Activated naive CD8-positive, alpha-beta T cell treated with anti-CD3 and anti-CD28 coated beads, Interleukin-2, amount 50 U/mL, for 16 hours (primary cell): ENCODE measurements at regions not wholly inside any gene's neighbourhood (a gene's known extent, or its start where the extent isn't known, plus 50 kb on each side); places are given as distances from the start of the nearest gene placed in this dataset.
"Not testable (repeated sequence)": the region's sequence is repeated elsewhere in the genome, so short reads cannot be mapped to it uniquely, and the experiment has no call there.

ENCODE experiments used
- DNase-seq: peaks from one replicate; pipeline ENCODE4 v3.0.0-alpha.2; 2020; ENCODE audit warnings: low read depth, low spot score

DNA sequence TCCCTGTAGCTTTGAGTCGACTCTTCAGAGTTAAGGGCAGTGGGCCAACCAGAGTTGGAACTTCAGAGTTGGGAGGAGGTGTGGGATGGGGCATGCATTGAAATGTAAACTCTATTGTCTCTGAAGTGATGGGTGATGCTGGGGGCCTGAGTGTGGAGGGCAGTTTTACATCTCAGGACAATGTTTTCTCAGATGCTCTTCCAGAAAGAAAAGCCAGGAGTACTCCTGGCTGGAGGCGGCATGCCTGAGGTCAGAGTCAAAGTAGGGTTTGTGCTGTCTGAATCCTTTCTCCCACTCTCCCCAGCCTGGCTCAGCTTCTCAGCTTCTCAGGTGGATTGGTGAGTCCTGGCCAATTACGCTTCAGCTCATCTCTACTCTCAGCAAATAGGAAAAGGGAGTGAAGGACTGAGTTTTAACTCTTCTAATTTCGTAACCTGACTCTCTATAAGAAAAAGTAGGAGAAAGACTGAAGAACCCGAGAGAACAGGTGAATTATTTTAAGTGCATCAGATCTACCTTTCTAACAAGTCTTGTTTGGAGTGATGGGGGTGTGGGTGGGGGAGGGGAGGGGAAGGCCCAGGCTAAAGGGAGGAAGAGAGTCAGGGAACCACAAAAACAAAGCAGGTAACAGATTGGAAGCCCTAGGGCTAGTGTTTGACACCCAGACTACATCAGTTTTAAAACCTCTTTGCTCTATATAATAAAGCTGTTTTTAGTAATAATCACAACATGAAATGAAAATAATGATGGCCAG is 107.5 kb upstream of the PELI1 start:
- DNase-seq, result no peak

DNA sequence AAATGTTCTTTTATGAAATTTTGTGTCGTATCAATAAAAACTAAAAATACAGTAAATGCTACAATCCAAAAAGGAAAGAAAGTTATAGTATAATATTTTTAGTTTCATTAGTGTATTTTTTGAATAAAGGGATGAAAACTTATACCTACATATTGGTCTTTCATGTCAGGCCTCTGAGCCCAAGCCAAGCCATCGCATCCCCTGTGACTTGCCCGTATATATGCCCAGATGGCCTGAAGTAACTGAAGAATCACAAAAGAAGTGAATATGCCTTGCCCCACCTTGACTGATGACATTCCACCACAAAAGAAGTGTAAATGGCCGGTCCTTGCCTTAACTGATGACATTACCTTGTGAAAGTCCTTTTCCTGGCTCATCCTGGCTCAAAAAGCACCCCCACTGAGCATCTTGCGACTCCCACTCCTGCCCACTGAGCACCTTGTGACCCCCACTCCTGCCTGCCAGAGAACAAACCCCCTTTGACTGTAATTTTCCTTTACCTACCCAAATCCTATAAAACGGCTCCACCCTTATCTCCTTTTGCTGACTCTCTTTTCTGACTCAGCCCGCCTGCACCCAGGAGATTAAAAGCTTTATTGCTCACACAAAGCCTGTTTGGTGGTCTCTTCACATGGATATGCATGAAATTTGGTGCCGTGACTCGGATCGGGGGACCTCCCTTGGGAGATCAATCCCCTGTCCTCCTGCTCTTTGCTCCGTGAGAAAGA is 108.2 kb upstream of the PELI1 start:
- not testable (repeated sequence) for DNase-seq

DNA sequence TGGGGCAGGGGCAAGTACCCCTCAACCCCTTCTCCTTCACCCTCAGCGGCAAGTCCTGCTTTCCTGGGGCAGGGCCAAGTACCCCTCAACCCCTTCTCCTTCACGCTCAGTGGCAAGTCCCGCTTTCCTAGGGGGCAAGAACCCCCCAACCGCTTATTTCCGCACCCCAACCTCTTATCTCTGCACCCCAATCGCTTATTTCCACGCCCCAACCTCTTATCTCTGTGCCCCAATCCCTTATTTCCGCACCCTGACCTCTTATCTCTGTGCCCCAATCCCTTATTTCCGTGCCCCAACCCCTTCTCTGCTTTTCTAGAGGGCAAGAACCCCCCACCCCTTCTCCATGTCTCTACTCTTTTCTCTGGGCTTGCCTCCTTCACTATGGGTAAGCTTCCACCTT is 109.2 kb upstream of the PELI1 start:
- not testable (repeated sequence) for DNase-seq

DNA sequence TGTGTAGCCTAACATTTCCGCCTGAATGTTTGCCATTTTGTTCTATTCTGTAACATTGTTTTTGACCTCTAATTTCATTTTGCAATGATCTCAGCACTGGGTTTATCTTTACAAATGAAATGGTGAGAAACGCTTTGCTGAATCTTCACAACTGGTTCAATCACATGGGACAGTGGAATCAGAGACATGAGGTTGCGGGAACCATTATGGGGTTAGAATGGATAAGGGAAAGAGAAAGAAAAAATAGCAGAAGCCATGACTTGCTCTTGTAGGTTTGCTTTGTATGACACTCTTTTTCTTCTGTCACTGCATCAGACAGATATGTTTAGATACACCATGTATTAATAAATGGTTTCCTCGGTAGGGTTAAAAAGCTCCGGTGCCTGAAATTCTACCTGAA is 114.3 kb upstream of the PELI1 start:
- DNase-seq, result no peak

DNA sequence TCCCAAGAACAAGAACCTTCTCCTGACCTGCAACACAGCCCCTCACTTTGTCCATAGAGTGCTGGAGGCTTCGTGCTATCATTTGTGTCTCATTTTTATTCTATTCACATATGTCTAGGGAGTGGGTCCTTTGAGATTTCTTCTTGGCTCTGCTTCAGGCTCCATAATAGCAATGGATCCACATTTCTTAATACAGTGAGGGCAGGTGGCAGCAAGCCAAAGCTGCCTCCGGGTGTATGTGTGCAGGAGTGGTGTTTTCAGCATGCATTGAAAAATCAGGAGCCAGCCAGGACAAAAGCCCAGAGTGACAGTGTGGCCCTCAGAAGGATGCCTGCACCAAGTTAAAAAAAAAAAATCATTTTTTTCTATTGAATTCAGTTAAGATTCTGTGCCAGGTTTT is 115.1 kb upstream of the PELI1 start:
- no peak for DNase-seq

DNA sequence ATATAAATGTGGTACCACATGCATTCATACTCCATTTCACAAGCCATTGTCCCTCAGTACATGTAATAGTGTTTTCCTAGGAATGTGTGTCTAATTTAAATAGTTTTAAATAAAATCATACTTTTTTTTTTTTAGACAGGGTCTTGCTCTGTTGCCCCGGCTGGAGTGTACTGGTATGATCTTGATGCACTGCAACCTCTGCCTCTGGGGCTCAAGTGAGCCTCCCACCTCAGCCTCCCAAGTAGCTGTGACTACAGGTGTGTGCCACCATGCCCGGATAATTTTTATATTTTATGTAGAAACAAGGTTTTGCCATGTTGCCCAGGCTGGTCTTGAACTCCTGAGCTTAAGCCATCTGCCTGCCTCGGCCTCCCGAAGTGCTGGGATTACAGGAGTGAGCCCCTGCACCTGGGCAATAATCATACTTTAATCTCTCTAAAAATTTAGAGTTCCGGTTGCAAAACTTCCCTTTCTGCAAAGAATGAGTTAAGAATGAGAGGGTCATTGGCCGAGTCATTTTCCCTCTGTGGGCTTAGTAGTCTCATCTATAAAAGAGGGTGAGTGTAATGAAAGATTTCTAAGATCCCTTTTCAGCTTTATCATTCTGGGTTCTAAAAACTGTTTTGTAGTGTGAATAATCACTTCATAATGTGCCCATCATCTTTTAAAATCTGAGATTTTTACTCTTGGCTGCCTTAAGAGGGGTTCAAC is 116.0 kb upstream of the PELI1 start:
- DNase-seq, result no peak

DNA sequence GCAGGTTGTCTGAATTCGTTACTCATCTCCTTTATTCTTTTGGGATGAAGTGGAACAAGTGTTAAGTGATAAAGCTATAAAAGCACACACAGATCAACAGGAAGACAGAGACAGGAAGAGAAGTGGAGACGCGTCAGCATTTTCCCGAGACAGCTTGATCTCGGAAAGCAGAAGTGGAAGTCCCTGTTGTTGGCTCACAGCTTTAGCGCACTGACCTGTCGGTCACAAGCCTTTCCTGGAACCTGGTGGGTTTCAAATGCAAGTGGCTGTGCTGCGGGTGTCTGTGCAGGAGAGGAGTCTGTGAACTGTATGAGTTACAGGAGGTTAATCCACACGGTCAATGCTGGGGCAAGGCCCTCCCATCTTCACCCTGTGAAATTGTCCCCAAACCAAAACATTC is 116.6 kb upstream of the PELI1 start:
- no peak for DNase-seq

DNA sequence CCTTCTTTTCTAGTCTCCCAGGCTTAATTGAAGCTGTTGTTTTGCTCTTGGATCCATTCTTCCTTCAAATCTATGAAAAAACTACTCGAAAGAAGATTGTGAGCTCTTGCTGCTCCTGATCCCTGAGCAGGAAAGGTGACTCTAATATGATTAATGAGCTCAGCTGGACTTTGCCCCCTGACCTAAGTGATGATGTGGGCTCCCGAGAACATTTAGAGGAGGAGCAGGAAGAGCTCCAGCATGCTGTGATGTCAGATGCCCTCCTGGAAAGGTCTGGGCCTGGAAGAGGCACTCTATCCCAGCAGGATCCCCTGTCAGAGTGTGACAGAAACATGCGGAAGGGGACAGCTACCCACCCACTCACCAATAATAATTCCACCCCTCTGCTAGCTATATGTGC is 117.9 kb upstream of the PELI1 start:
- no peak for DNase-seq

DNA sequence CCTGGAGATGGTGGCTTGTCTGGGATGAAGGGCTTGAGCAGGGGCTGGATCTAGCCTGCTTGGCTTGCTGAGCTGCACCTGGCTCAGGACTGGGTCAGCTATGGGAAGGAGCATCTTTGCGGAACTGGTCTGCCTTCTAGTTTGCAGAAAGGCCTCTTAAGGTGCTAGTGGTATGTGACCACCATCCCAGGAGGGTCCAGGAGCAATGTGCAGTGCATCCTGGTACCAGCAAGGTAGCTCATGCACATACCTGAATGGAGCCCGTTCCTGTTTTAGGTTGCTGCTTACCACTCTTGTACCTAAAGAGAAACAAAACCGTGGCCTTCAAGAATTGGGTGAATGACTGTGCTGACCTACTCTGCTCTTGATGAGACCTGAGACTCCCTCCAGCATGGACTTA is 118.6 kb upstream of the PELI1 start:
- no peak for DNase-seq

DNA sequence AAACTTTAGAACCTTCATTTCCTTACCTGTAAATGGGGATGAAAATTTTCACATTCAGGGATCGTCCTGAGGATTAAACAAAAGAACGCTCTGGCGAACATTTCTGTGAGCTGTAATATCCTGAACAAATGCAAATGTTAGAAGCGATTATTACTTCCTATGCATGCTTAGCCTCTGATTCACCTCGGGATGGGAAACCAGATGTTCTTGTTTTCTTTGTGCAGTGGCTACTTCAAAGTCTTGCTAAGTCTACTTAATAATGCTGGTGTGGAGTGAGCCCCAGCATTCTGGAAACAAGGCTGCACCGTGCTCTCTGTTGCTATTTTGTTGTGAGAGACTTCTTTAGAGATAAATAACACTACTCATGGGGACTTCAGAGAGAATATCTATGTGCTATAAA is 119.1 kb upstream of the PELI1 start:
- no peak for DNase-seq

DNA sequence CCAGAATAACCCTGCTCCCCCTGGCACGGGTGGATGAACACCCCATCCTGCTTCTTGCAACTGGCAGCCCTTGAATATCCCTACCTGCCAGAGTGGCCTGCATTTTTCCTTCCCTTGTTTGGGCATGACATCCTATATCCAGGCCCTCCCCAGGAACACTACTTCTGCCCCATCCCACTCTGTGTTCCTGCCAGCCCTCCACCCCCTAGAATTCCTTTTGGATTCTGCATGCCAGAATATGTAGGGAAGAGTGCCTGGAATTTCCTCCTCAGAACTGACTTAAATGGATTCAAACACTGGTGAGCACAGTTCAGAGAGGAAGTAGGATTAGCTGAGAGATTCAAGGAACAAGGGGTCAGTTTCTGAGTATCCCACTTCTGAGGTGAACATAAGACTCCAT is 123.5 kb upstream of the PELI1 start:
- DNase-seq, result no peak

DNA sequence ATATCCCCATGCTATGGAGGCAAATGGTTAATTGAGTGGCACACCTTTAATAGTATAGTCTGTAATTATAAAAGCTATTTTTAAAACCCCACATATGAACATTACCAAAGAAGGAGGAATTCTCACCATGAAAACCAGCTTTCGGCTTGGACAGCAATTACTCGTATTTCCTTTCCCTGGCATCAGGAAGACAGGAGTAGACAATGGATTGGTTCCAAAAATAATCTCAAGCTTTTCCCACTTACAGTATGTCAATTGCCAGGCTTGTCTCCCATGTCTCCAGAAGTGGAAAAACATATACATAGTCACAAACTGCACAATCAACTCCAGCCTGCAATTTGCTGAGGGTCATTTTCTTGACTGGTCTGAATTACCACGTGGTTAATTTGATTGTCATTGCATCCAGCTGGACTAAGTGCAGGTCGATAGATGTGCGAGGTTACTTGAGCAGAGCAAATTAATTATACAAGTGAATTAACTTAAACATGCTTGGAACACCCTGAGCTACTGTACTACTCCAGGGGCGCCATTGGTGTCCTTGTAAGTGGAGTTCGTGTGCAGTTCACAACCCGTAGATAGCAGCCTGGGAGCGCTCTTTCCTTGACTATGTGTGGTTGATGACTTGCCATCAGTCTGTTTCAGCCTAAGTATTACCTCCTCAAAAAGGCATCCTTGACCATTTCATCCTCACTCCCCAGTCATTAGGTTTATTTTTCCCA is 124.3 kb upstream of the PELI1 start:
- DNase-seq, result no peak

DNA sequence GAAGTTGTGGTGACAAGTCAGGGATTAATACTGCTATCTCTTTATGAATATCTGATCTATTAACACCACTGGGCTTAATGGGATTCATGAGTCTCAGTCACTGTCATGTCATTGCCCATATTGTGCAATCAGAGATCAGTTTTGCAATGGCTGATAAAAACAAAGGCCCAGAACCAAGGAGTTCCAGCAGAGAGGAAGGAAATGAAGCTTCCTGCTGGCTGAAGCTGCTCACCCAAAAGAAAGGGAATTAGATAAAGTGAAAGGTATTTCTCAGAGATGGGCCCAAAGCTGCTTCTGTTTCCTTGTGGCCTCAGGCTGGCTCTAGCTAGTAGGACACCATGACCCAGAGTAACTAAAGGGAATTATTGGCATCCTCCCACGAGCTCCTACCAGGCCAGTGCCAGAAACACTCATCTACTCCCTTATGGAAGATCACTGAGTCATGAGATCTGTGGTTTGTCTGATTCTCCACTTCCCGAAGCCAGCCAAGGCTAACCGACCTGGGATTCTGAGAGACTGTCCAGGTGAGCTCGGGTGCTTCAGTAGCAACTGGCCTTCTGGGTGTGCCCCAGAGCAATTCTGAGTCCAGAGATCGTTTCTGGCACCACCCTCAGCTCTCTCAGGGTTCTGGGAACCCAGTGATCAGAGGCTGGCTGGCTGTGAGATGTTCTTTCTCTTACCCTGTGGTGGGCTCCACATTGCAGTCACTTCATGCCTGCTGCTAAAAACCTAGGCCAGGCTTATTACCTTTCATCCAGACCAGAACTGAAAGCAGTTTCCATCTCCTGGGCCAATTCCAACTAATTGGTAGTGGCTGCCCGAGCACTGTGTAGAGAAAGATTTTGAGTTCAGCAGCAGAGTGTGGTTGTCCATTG is 129.5 kb upstream of the PELI1 start:
- DNase-seq, result no peak

DNA sequence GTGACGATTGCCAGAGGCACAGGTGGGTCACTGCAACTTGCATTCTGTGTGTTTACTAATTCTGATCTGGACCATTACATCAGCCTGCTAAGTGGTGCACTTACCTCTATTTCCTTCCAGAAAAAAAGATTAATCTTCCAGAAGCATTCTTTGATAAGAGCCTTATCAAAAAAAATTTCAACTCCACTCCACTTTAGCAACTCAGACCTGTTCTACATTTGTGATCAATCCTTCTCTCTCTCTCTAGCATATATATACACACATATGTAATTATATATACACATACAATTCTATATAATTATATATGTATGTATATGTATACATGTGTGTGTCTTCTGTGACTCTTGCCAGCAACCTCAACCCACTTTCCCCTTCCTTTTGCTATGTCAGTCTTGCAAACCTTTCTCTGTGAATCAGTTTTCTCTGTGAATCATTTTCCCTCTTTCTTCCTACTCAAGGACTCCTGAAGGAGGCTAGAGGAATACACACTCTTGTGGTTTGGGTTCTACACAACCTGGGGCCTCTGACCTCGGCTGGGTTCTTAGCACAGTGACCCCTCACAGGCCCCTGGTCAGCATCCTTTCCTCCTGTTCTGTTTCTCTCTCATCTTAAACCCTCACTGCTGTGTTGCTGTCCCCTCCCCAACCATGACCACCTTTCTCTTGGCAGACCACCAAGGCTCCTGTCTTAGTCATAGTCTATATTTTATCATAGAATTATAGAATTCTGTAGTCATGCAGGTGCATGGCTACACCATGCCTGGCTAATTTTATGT is 130.4 kb upstream of the PELI1 start:
- no peak for DNase-seq

DNA sequence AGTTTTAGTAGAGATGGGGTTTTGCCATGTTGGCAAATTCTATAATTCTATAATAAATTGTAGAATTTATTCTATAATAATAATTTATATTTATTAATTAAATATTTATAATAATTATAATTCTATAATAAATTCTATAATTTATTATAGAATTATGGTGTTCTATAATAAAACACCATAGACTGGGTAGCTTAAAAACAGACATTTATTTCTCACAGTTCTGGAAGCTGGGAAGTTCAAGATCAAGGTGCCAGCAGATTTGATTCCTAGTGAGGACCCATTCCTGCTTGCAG is 130.9 kb upstream of the PELI1 start:
- no peak for DNase-seq

DNA sequence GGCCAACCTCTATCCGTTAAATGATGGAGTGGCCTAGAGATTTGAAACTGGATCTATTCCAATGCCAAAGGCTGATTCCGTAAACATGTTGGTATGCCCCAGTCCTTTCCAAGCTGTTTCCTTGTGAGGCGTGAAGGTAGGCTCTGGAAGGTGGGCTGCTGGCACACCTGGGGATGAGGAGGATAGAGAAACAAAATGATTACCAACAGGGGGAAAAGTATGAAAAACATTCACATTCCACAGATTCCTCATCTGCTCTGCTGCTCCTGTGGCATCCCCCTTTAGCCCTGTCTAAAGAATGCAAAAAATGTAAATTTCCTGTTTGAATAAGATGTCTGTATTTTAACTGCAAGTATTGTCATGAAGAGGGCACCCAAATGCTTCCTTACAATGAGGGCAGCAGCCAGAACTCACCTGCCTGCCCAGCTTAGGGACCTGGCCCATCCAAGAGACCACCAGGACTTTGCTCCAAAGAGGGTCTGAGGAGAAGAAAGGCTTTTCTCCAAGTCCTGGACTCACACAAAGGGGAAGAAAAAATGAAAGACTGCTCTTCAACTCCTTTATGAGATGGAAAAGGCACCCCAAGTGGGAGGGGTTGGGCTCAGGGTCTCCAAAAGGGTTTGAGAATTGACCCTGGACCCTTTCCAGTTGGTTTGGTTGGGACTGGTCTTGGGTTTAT is 132.3 kb upstream of the PELI1 start:
- DNase-seq, result no peak

DNA sequence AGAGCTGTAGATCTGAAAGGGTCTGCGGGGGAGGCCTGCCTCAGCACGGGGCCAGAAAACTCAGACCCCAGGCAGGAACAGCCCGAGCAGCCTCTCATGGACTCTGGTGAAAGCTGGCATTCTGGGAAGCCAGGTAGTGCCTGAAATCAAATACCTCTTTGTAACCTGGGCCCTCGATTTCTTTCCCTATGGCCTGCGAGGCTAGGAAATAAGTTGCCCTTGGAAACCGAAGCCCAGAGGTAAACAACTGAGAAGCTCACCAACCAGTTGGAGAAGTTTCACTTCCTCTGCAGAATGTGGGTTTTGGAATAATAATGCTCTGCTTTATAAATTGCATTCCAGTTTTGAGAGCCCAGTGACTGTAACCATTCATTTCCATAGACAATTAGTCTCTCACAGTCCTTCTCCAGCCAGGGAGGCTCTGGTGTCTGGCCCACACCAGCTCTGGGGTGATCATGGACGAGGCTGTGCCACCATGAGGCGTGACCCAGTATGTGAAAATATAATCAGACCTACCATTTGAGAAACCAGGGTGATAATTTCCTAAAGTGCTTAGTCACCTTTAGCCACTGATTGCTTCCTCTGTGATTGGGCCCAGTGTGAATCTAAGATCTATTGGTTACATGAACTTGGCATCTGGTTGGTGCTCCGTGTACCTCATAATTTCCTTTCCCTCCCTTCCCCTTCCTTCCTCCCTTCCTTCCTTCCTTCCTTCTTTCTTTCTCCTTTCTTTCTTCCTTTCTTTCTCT is 133.1 kb upstream of the PELI1 start:
- no peak for DNase-seq

DNA sequence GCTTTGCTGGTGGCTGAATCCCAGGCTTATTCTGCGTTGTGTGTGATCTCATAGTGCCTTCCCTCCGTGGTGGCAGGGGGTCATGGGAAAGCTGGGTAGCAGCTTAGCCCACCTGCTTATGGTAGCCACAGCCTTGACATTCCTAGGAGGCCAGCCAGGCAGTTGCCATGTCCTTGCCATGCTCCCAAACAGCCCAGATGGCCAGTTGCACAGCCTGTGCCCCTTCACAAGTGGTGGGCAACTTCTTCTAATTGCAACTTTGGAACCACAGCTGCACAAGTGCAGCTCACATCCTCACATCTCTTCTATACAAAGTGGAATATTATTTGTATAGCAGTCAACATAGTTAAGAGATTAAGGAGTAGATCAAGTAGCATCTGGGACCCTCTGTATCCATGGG is 136.6 kb upstream of the PELI1 start:
- not testable (repeated sequence) for DNase-seq

DNA sequence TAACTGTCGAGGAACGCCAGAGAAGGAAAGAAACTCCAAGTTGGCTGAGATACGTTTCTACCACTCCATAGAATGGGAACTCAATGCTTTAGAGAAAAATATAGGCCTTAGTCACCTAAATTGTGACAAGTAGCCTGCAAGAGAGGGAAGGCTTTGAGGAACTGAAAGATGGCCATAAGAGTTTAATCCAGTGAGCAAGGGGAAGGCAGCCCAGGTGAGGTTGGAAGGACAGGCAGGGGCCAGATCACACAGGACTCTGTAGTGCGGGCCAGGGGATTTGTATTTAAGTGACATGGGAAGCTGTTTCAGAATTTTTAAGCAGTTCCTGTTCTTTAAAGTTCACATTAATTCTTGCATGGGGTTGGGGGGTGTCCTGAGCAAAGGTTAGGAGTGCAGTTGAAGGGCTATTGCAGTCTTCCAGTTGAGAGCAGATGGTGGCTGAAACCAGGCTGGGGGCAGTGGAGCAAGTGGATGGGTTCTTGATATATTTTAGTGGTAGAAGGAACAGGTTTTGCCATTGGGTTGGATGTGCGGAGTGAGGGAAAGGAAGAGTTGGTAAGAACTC is 138.9 kb upstream of the PELI1 start:
- DNase-seq, result no peak
